GM12878 (cell line): ENCODE measurements at regions not wholly inside any gene's neighbourhood (a gene's known extent, or its start where the extent isn't known, plus 50 kb on each side); places are given as distances from the start of the nearest gene placed in this dataset.

ENCODE experiments used
- ATAC-seq: fragments of 200-7000 bp; cut with Tn5 transposase; 3 replicates; pipeline ENCODE4 v1.9.1; 2020; ENCODE audit warnings: mild to moderate bottlenecking, moderate library complexity
- BruUV-seq: library from RNA; stranded (reverse); fragments of 400-500 nt; replicated peaks from 2 replicates; lab custom pipeline; 2021; lab: Mats Ljungman, UMichigan
- CTCF ChIA-PET: fragments of 300-600 bp; sonication (Branson Sonifier 250); formaldehyde crosslinking; extraction: SDS; loops from one replicate; lab custom pipeline; 2021; ENCODE audit warnings: inconsistent platforms; lab: Yijun Ruan, JAX
- POLR2A ChIA-PET: fragments of 350-600 bp; formaldehyde crosslinking; extraction: SDS; loops from one replicate; lab custom pipeline; 2021; ENCODE audit warnings: inconsistent platforms; lab: Charles Lee
- RAD21 ChIA-PET: fragments of 300-600 bp; sonication (Branson Sonifier 250); formaldehyde crosslinking; loops from one replicate; lab custom pipeline; 2023; ENCODE audit warnings: antibody characterized with exemption; ENCODE audit not compliant: unreplicated experiment; lab: Charles Lee
- SMC1A ChIA-PET: fragments of 300-600 bp; sonication (Branson Sonifier 250); formaldehyde crosslinking; loops from one replicate; lab custom pipeline; 2023; ENCODE audit not compliant: unreplicated experiment, uncharacterized antibody; lab: Charles Lee
- DNase-seq: peaks from one replicate; pipeline ENCODE4 v3.0.0-alpha.2; 2011; ENCODE audit warnings: low read depth, low spot score
- FAIRE-seq: peaks from 3 replicates; lab custom pipeline; 2011; peaks lifted over from hg19 to GRCh38; lab: Jason Lieb, UNC
- H2AFZ ChIP-seq: 2 replicates; pipeline ENCODE4 v1.6.0; 2011; ENCODE audit warnings: low read depth, low read length, control low read depth; ENCODE audit not compliant: control insufficient read depth
- H3K27ac ChIP-seq: 2 replicates; pipeline ENCODE4 v1.5.1; 2011; ENCODE audit warnings: control low read depth; ENCODE audit not compliant: control insufficient read depth, insufficient read depth
- H3K27me3 ChIP-seq, 2 experiments: replicated peaks in 1 of 2; 2 replicates each; pipeline versions ENCODE4 v1.6.0 to v1.6.1; 2011; ENCODE audit warnings: low read length in 1 of 2; ENCODE audit not compliant: control insufficient read depth in 2 of 2, insufficient read depth in 2 of 2
- H3K36me3 ChIP-seq, 2 experiments: 2 replicates each; pipeline ENCODE4 v1.5.1; 2011; ENCODE audit warnings: low read length in 1 of 2; ENCODE audit not compliant: control insufficient read depth in 2 of 2, insufficient read depth in 2 of 2
- H3K4me1 ChIP-seq: 2 replicates; pipeline ENCODE4 v1.6.1; 2011; ENCODE audit warnings: mild to moderate bottlenecking, low read length, moderate library complexity, mixed read lengths; ENCODE audit not compliant: control insufficient read depth, insufficient read depth
- H3K4me2 ChIP-seq: 2 replicates; pipeline ENCODE4 v1.6.0; 2011; ENCODE audit warnings: control low read depth; ENCODE audit not compliant: control insufficient read depth, insufficient read depth
- H3K4me3 ChIP-seq: fragments of 200-600 bp; sonication (generic); 2 replicates; pipeline ENCODE4 v1.5.1; 2016
- H3K79me2 ChIP-seq: 2 replicates; pipeline ENCODE4 v1.6.0; 2011; ENCODE audit warnings: low read length; ENCODE audit not compliant: control insufficient read depth, insufficient read depth
- H3K9ac ChIP-seq: 2 replicates; pipeline ENCODE4 v1.8.0; 2011; ENCODE audit warnings: low read length, control low read depth, mixed read lengths; ENCODE audit not compliant: control insufficient read depth, insufficient read depth
- H3K9me3 ChIP-seq: replicated peaks from 3 replicates; pipeline ENCODE4 v1.5.1; 2011; ENCODE audit warnings: mild to moderate bottlenecking, low read length; ENCODE audit not compliant: control insufficient read depth, insufficient read depth
- H4K20me1 ChIP-seq: 2 replicates; pipeline ENCODE4 v1.6.0; 2011; ENCODE audit not compliant: control insufficient read depth, insufficient read depth
- IKZF1 ChIP-seq: fragments of 450-650 bp; conservative IDR thresholded peaks from 2 replicates; pipeline ENCODE4 v1.6.1; 2017; ENCODE audit warnings: antibody characterized with exemption, mild to moderate bottlenecking
- IKZF2 ChIP-seq, 2 experiments: fragments of 450-650 bp; IDR thresholded peaks; 2 replicates each; pipeline ENCODE4 v1.6.1; 2017; ENCODE audit warnings: mild to moderate bottlenecking in 2 of 2, moderate library complexity in 2 of 2
- IRF5 ChIP-seq: fragments of 450-650 bp; IDR thresholded peaks from 2 replicates; pipeline ENCODE4 v1.6.1; 2017; ENCODE audit warnings: borderline replicate concordance
- NFYB ChIP-seq: IDR thresholded peaks from 2 replicates; pipeline ENCODE4 v1.6.1; 2011; ENCODE audit warnings: low read depth, mild to moderate bottlenecking, low read length, improper control_type of control experiment, moderate library complexity; ENCODE audit not compliant: insufficient read depth
- RAD21 ChIP-seq: IDR thresholded peaks from 2 replicates; pipeline ENCODE4 v1.6.1; 2011; ENCODE audit warnings: mild to moderate bottlenecking, low read depth, low read length, moderate library complexity; ENCODE audit not compliant: insufficient read depth
- SMC3 ChIP-seq: IDR thresholded peaks from 2 replicates; pipeline ENCODE4 v1.6.1; 2011; ENCODE audit warnings: low read length, improper control_type of control experiment, borderline replicate concordance
- ZNF217 ChIP-seq: fragments of 450-650 bp; IDR thresholded peaks from 2 replicates; pipeline ENCODE4 v1.6.1; 2017; ENCODE audit warnings: antibody characterized with exemption, mild to moderate bottlenecking
- ZSCAN29 ChIP-seq: fragments of 450-650 bp; IDR thresholded peaks from 2 replicates; pipeline ENCODE4 v1.6.1; 2017; ENCODE audit warnings: mild to moderate bottlenecking, moderate library complexity
- WGBS: methylation state at CpG from one replicate; pipeline ENCODE4 v1.1.6; 2016; ENCODE audit warnings: low lambda C conversion rate; ENCODE audit not compliant: insufficient replicate concordance, insufficient coverage; ENCODE audit errors: missing lambda C conversion rate; 5-methylcytosine and 5-hydroxymethylcytosine counted together
- in situ Hi-C: fragments of 300-500 bp; cut with MboI; formaldehyde crosslinking; loops from 9 replicates; pipeline ENCODE4 v1.14.3; 2018; ENCODE audit warnings: mixed read lengths
- intact Hi-C: fragments of 100-400 bp; cut with micrococcal nuclease; formaldehyde crosslinking; loops from one replicate; pipeline ENCODE4 v1.14.2; 2022; ENCODE audit not compliant: unreplicated experiment
- TF ChIP-seq, protein P1 (sequence below), 3 experiments: IDR thresholded peaks in 2 of 3; conservative IDR thresholded peaks in 1 of 3; 2 replicates each; pipeline ENCODE4 v1.5.1; 2011; ENCODE audit warnings: low read depth in 3 of 3, low read length in 3 of 3, mild to moderate bottlenecking in 3 of 3, control low read depth in 2 of 3, moderate library complexity in 2 of 3, inconsistent platforms in 1 of 3, mixed read lengths in 1 of 3; ENCODE audit not compliant: control insufficient read depth in 2 of 3, insufficient read depth in 1 of 3; ENCODE audit errors: extremely low read depth in 1 of 3

GRCh38 chr13:111049791-111050538 is 65.1 kb upstream of the ARHGEF7 start:
- WGBS: 61% methylated on average over 18 of the region's 19 CpGs

More at GRCh38 chr13:111049791-111050538, 65.1 kb upstream of the ARHGEF7 start:
- Histone ChIP-seq H3K36me3 (no peaks in the 10 kb centered on the region), H3K27ac (no peak overlapping the region), H2AFZ (no peak overlapping the region), H3K4me3 (no peak overlapping the region), H3K9ac (no peak overlapping the region), H3K4me2 (no peak overlapping the region), H4K20me1 (no peaks in the 10 kb centered on the region), H3K79me2 (no peaks in the 10 kb centered on the region), H3K27me3 (no peaks in the 10 kb centered on the region), H3K9me3 (no peaks in the 10 kb centered on the region), H3K4me1 (peaks cover 12% of the 10 kb centered on the region)
- CTCF ChIA-PET: interaction anchor here (1.1 to 5.0 kb wide), 7 partner anchors 11 to 459 kb away, joined by 3 to 33 read pairs (median 4); no protein-coding TSS in a partner anchor
- BruUV-seq: no TSS peak
- in situ Hi-C loops (loop anchor here (5.0 to 10.0 kb wide), 2 partner anchors 128 to 455 kb away; no protein-coding TSS in a partner anchor), intact Hi-C loops (loop anchor here (1.0 to 10.0 kb wide), 4 partner anchors 106 to 575 kb away; no protein-coding TSS in a partner anchor)
- SMC1A ChIA-PET: interaction anchor here (1.2 to 5.5 kb wide), 4 partner anchors 106 to 221 kb away, joined by 3 to 28 read pairs (median 4); no protein-coding TSS in a partner anchor
- FAIRE-seq (no peak), DNase-seq (no peak), ATAC-seq (no peak)
- peak; percentile 71 for TF ChIP-seq RAD21
- no peak for TF ChIP-seq IRF5
- TF ChIP-seq ZNF217: no peak
- TF ChIP-seq NFYB: no peak
- TF ChIP-seq IKZF1: peak; percentile 20; the same call in 1 of the 2 replicates
- TF ChIP-seq ZSCAN29: no peak
- TF ChIP-seq, protein P1, sequence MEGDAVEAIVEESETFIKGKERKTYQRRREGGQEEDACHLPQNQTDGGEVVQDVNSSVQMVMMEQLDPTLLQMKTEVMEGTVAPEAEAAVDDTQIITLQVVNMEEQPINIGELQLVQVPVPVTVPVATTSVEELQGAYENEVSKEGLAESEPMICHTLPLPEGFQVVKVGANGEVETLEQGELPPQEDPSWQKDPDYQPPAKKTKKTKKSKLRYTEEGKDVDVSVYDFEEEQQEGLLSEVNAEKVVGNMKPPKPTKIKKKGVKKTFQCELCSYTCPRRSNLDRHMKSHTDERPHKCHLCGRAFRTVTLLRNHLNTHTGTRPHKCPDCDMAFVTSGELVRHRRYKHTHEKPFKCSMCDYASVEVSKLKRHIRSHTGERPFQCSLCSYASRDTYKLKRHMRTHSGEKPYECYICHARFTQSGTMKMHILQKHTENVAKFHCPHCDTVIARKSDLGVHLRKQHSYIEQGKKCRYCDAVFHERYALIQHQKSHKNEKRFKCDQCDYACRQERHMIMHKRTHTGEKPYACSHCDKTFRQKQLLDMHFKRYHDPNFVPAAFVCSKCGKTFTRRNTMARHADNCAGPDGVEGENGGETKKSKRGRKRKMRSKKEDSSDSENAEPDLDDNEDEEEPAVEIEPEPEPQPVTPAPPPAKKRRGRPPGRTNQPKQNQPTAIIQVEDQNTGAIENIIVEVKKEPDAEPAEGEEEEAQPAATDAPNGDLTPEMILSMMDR (IDR thresholded peaks at IDR 0.05 in 2 of 3, conservative IDR thresholded peaks at IDR 0.05 in 1 of 3; ENCODE audit: control insufficient read depth in 2 of 3, extremely low read depth in 1 of 3, insufficient read depth in 1 of 3, low read depth in 3 of 3, low read length in 3 of 3): peak; percentile 31 to 57 (median 38); a peak in 4 of 6 replicates
- TF ChIP-seq SMC3: peak; percentile 68
- 0 out of 4 replicates have a peak, but pooled peaks of 1 of the 2 experiments have one; percentile 18 for TF ChIP-seq IKZF2 (IDR thresholded peaks at IDR 0.05)
- POLR2A ChIA-PET: interaction anchor here (1.0 to 1.7 kb wide), 2 partner anchors 102 to 135 kb away, joined by 3 to 5 read pairs; no protein-coding TSS in a partner anchor
- RAD21 ChIA-PET: interaction anchor here (0.6 to 6.1 kb wide), 4 partner anchors 107 to 142 kb away, joined by 3 to 40 read pairs (median 10); partner anchors contain the start of gene ANKRD10
